ENCODE measurements at regions not wholly inside any gene's neighbourhood (a gene's known extent, or its start where the extent isn't known, plus 50 kb on each side); places are given as distances from the start of the nearest gene placed in this dataset.

GRCh38 chr3:19065027-19065426, 83.3 kb upstream of the KCNH8 start:
- Histone ChIP-seq H3K4me1 (replicated peaks in 1 of 4; ENCODE audit: control insufficient read depth in 3 of 4, insufficient read depth in 4 of 4, low read length in 3 of 4) (no peaks in the 10 kb centered on the region), H3K9ac (replicated peaks in 1 of 4; ENCODE audit: extremely low read depth in 1 of 4, low read depth in 3 of 4, low read length in 3 of 4) (no peak overlapping the region), H3K27me3 (replicated peaks in 1 of 4; ENCODE audit: control insufficient read depth in 3 of 4, extremely low read depth in 1 of 4, insufficient read depth in 3 of 4, low read length in 3 of 4) (peaks cover 0 to 2% (median 0%) of the 10 kb centered on the region in 4 experiments; a peak in 1 of 7 replicates), H4K91ac (replicated peaks; ENCODE audit: insufficient read length, low read length) (no peak overlapping the region), H3K4me3 (ENCODE audit: extremely low read depth in 1 of 4, insufficient read depth in 2 of 4, low read depth in 3 of 4, low read length in 4 of 4) (no peak overlapping the region), H4K5ac (ENCODE audit: insufficient read length, low read depth, low read length) (no peak overlapping the region), H2BK12ac (ENCODE audit: low read depth, low read length) (no peak overlapping the region), H2AK5ac (ENCODE audit: low read depth, low read length) (no peak overlapping the region), H2BK120ac (replicated peaks; ENCODE audit: low read depth, low read length) (no peak overlapping the region), H4K20me1 (replicated peaks in 1 of 2; ENCODE audit: control insufficient read depth in 1 of 2, insufficient read depth in 2 of 2, low read length in 2 of 2) (no peaks in the 10 kb centered on the region), H3K79me1 (ENCODE audit: low read depth, low read length) (no peaks in the 10 kb centered on the region), H3K27ac (ENCODE audit: low read depth, low read length) (no peak overlapping the region), H3K4me2 (ENCODE audit: insufficient read depth in 1 of 2, low read depth in 2 of 2, low read length in 2 of 2) (no peak overlapping the region), H3K14ac (ENCODE audit: insufficient read length) (no peak overlapping the region), H3K56ac (replicated peaks; ENCODE audit: insufficient read length, low read depth, low read length) (no peak overlapping the region), H3K18ac (ENCODE audit: extremely low read depth, low read length) (no peak overlapping the region), H3K36me3 (ENCODE audit: control insufficient read depth in 2 of 4, insufficient read depth in 4 of 4, low read length in 3 of 4) (peaks cover 0 to 4% (median 0%) of the 10 kb centered on the region in 4 experiments; a peak in 2 of 8 replicates), H2AFZ (ENCODE audit: low read length) (no peak overlapping the region), H3K9me3 (ENCODE audit: insufficient read depth in 2 of 2, low read depth in 1 of 2, low read length in 1 of 2) (peaks cover 8 to 10% of the 10 kb centered on the region in 2 experiments; a peak in 3 of 4 replicates), H3K79me2 (ENCODE audit: control insufficient read depth in 1 of 2, insufficient read depth in 2 of 2, low read length in 2 of 2) (no peaks in the 10 kb centered on the region), H2BK20ac (ENCODE audit: low read length) (no peak overlapping the region), H3K4ac (replicated peaks; ENCODE audit: insufficient read length, low read depth, low read length) (no peak overlapping the region), H4K8ac (ENCODE audit: extremely low read depth, insufficient read depth, low read length) (no peak overlapping the region), H3K23me2 (ENCODE audit: low read depth, low read length) (no peaks in the 10 kb centered on the region), H2BK5ac (ENCODE audit: low read depth, low read length) (no peak overlapping the region), H2BK15ac (ENCODE audit: low read length) (no peak overlapping the region), H3K23ac (ENCODE audit: insufficient read length) (no peak overlapping the region)
- FAIRE-seq, result no peak
- no peak for DNase-seq (ENCODE audit: low read depth in 1 of 2, low spot score in 2 of 2)
- 79% methylated on average over 1 of the region's 1 CpG; no CpG with 5 or more reads in 1 of the 2 experiments for WGBS, 2 experiments (ENCODE audit: extremely low coverage in 1 of 2, insufficient coverage in 1 of 2, insufficient read length in 1 of 2, insufficient replicate concordance in 2 of 2, low coverage in 1 of 2, low lambda C conversion rate in 2 of 2, missing lambda C conversion rate in 1 of 2)
- ChIA-PET POLR2A (ENCODE audit: partially characterized antibody) (interaction anchor here (1.6 kb wide), 1 partner anchor 82 kb away, joined by 4 read pairs; no protein-coding TSS in a partner anchor), CTCF (ENCODE audit: partially characterized antibody) (interaction anchor here (0.6 to 4.4 kb wide), 31 partner anchors 8 to 813 kb away, joined by 3 to 31 read pairs (median 4); no protein-coding TSS in a partner anchor)
- TF ChIP-seq RNF2 (IDR thresholded peaks at IDR 0.05; ENCODE audit: borderline replicate concordance, low read depth, low read length, missing control alignments, poor library complexity, severe bottlenecking) (no peak), SP2 (IDR thresholded peaks at IDR 0.05; ENCODE audit: low read length) (no peak), RAD21 (IDR thresholded peaks at IDR 0.05 in 1 of 2, conservative IDR thresholded peaks at IDR 0.05 in 1 of 2; ENCODE audit: low read depth in 2 of 2, low read length in 2 of 2) (peak; percentile 96), GTF2F1 (IDR thresholded peaks at IDR 0.05; ENCODE audit: borderline replicate concordance, low read depth, low read length) (no peak), KDM1A (IDR thresholded peaks at IDR 0.05; ENCODE audit: borderline replicate concordance, low read length) (no peak), SAP30 (IDR thresholded peaks at IDR 0.05; ENCODE audit: insufficient read depth, insufficient replicate concordance, low read length) (no peak), CTCF (IDR thresholded peaks at IDR 0.05; ENCODE audit: control extremely low read depth in 1 of 3, insufficient read depth in 1 of 3, low read depth in 1 of 3, low read length in 3 of 3) (peak in 2 of 3 experiments; percentile 47 to 57; a peak in 2 of 4 replicates), ATF2 (IDR thresholded peaks at IDR 0.05; ENCODE audit: low read length) (no peak)

All from H1 (cell line).